ENCODE measurements at regions not wholly inside any gene's neighbourhood (a gene's known extent, or its start where the extent isn't known, plus 50 kb on each side); places are given as distances from the start of the nearest gene placed in this dataset.
"Not testable (repeated sequence)": the region's sequence is repeated elsewhere in the genome, so short reads cannot be mapped to it uniquely, and the experiment has no call there.

- Histone ChIP-seq H3K27ac (ENCODE audit: low read length) (no peak overlapping the region), H3K27me3 (ENCODE audit: low read depth, low read length) (no peaks in the 10 kb centered on the region), H3K4me1 (ENCODE audit: control insufficient read depth in 1 of 2, insufficient read depth in 2 of 2, low read length in 2 of 2) (no peaks in the 10 kb centered on the region), H3K36me3 (ENCODE audit: control insufficient read depth in 1 of 2, insufficient read depth in 2 of 2, low read length in 2 of 2) (no peaks in the 10 kb centered on the region), H3K4me3 (ENCODE audit: low read depth in 1 of 2, low read length in 2 of 2) (no peak overlapping the region), H3K9me3 (ENCODE audit: control insufficient read depth in 1 of 2, low read length in 2 of 2) (no peaks in the 10 kb centered on the region)
Observed at GRCh38 chr20:56710125-56710524, 81.0 kb downstream of the TFAP2C start.

DNA sequence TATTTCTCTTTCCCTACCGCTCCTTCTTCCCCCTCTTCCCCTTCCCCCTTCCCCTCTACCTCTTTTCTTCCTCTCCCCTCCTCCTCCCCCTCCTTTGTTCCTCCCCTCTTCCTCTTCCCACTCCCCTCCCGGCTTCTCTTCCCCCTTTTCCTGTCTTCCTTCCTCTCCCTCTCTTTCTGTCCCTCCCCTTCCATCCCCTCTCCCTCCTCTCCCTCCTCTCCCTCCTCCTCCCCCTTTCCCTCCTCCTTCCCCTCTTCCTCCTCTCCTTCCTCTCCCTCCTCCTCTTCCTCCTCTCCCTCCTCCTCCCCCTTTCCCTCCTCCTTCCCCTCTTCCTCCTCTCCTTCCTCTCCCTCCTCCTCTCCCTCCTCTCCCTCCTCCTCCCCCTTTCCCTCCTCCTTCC lies 81.5 kb downstream of the TFAP2C start:
- H3K27ac ChIP-seq (ENCODE audit: low read length); H3K36me3 ChIP-seq (ENCODE audit: control insufficient read depth in 1 of 2, insufficient read depth in 2 of 2, low read length in 2 of 2); H3K27me3 ChIP-seq (ENCODE audit: low read depth, low read length); H3K4me3 ChIP-seq (ENCODE audit: low read depth in 1 of 2, low read length in 2 of 2); H3K4me1 ChIP-seq (ENCODE audit: control insufficient read depth in 1 of 2, insufficient read depth in 2 of 2, low read length in 2 of 2); H3K9me3 ChIP-seq (ENCODE audit: control insufficient read depth in 1 of 2, low read length in 2 of 2): not testable (repeated sequence)

- no peaks in the 10 kb centered on the region for H3K27me3 ChIP-seq (ENCODE audit: low read depth, low read length)
- H3K9me3 ChIP-seq (ENCODE audit: control insufficient read depth in 1 of 2, low read length in 2 of 2) = no peaks in the 10 kb centered on the region
Observed at GRCh38 chr20:56711018-56711417, 81.9 kb downstream of the TFAP2C start.

DNA sequence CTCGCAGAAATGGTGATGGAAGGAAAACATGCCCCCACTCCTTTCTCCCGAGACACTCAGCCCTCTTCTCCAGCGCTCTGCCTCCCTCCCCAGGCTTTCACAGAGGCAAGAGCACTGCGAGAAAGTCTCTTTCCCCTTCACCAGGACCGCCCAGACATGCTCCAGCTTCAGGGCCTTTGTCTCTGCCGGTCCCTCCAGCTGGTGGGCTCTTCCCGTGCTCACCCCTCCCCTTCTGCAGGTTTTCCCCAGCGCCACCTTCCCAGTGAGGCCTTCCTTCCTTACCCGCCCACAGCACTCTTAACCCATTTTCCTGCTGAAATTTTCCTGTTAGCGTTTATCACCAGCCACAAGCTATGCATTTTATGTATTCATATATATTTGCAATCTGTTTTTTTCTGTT lies 86.2 kb downstream of the TFAP2C start:
- no peak overlapping the region for H3K4me3 ChIP-seq (ENCODE audit: low read depth in 1 of 2, low read length in 2 of 2)
- H3K27me3 ChIP-seq (ENCODE audit: low read depth, low read length) = no peaks in the 10 kb centered on the region
- no peaks in the 10 kb centered on the region for H3K36me3 ChIP-seq (ENCODE audit: control insufficient read depth in 1 of 2, insufficient read depth in 2 of 2, low read length in 2 of 2)
- H3K27ac ChIP-seq (ENCODE audit: low read length) = no peak overlapping the region
- no peaks in the 10 kb centered on the region for H3K4me1 ChIP-seq (ENCODE audit: control insufficient read depth in 1 of 2, insufficient read depth in 2 of 2, low read length in 2 of 2)
- no peaks in the 10 kb centered on the region for H3K9me3 ChIP-seq (ENCODE audit: control insufficient read depth in 1 of 2, low read length in 2 of 2)

More at GRCh38 chr20:56711018-56711417, 81.9 kb downstream of the TFAP2C start:
- no peaks in the 10 kb centered on the region for H3K4me1 ChIP-seq (ENCODE audit: control insufficient read depth in 1 of 2, insufficient read depth in 2 of 2, low read length in 2 of 2)
- no peak overlapping the region for H3K4me3 ChIP-seq (ENCODE audit: low read depth in 1 of 2, low read length in 2 of 2)
- no peak overlapping the region for H3K27ac ChIP-seq (ENCODE audit: low read length)
- H3K36me3 ChIP-seq (ENCODE audit: control insufficient read depth in 1 of 2, insufficient read depth in 2 of 2, low read length in 2 of 2) = no peaks in the 10 kb centered on the region

GRCh38 chr20:56715902-56716519 lies 86.9 kb downstream of the TFAP2C start:
- Histone ChIP-seq H3K4me1 (ENCODE audit: control insufficient read depth in 1 of 2, insufficient read depth in 2 of 2, low read length in 2 of 2) (no peaks in the 10 kb centered on the region), H3K27ac (ENCODE audit: low read length) (no peak overlapping the region), H3K9me3 (ENCODE audit: control insufficient read depth in 1 of 2, low read length in 2 of 2) (no peaks in the 10 kb centered on the region), H3K4me3 (ENCODE audit: low read depth in 1 of 2, low read length in 2 of 2) (no peak overlapping the region), H3K27me3 (ENCODE audit: low read depth, low read length) (no peaks in the 10 kb centered on the region), H3K36me3 (ENCODE audit: control insufficient read depth in 1 of 2, insufficient read depth in 2 of 2, low read length in 2 of 2) (no peaks in the 10 kb centered on the region)

DNA sequence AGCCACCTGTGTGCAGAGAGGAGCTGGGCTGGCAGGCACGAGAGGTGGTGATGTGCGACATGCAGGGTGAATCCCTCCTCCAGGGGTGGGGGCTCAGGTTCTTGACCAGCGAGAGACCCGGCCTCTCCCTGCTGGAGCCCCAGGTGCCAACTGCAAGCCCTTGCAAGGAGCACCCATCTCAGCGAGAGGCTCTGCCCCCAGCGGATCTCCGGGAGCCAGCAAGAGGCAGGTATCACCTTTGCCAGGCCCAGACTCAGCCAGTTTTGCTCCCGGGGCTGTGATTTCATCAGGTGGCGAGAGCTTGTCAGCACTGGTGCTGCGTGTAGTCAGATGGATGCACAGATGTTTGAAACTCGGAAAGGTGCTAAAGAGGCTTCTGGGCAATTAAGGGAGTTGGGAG lies 87.7 kb downstream of the TFAP2C start:
- H3K4me3 ChIP-seq (ENCODE audit: low read depth in 1 of 2, low read length in 2 of 2) = no peak overlapping the region
- no peaks in the 10 kb centered on the region for H3K4me1 ChIP-seq (ENCODE audit: control insufficient read depth in 1 of 2, insufficient read depth in 2 of 2, low read length in 2 of 2)
- H3K9me3 ChIP-seq (ENCODE audit: control insufficient read depth in 1 of 2, low read length in 2 of 2) = no peaks in the 10 kb centered on the region
- H3K36me3 ChIP-seq (ENCODE audit: control insufficient read depth in 1 of 2, insufficient read depth in 2 of 2, low read length in 2 of 2) = no peaks in the 10 kb centered on the region
- no peaks in the 10 kb centered on the region for H3K27me3 ChIP-seq (ENCODE audit: low read depth, low read length)
- no peak overlapping the region for H3K27ac ChIP-seq (ENCODE audit: low read length)

- Histone ChIP-seq H3K27ac (ENCODE audit: low read length) (no peak overlapping the region), H3K36me3 (ENCODE audit: control insufficient read depth in 1 of 2, insufficient read depth in 2 of 2, low read length in 2 of 2) (no peaks in the 10 kb centered on the region), H3K9me3 (ENCODE audit: control insufficient read depth in 1 of 2, low read length in 2 of 2) (no peaks in the 10 kb centered on the region), H3K27me3 (ENCODE audit: low read depth, low read length) (no peaks in the 10 kb centered on the region), H3K4me3 (ENCODE audit: low read depth in 1 of 2, low read length in 2 of 2) (no peak overlapping the region), H3K4me1 (ENCODE audit: control insufficient read depth in 1 of 2, insufficient read depth in 2 of 2, low read length in 2 of 2) (no peaks in the 10 kb centered on the region)
Observed at GRCh38 chr20:56718816-56719215, 89.7 kb downstream of the TFAP2C start.

DNA sequence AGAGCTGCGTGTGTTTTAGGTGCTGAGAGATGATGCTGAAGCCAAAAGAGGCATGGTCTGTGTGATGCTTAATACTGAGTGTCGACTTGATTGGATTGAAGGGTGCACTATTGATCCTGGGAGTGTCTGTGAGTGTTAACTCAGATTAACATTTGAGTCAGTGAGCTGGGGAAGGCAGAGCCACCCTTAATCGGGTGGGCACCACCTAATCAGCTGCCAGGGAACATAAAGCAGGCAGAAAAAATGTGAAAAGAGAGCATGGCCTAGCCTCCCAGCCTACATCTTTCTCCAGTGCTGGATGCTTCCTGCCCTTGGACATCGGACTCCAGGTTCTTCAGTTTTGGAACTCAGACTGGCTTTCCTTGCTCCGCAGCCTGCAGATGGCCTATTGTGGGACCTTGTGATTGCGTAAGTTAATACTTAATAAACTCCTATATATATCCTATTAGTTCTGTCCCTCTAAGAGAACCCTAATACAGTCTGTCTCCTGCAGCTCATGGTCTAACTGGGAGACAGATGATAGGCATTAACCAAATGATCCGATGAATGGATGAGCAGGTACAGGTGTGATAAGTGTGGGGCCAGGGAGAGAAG lies 91.6 kb downstream of the TFAP2C start:
- Histone ChIP-seq H3K27me3 (ENCODE audit: low read depth, low read length) (no peaks in the 10 kb centered on the region), H3K27ac (ENCODE audit: low read length) (no peak overlapping the region), H3K4me1 (ENCODE audit: control insufficient read depth in 1 of 2, insufficient read depth in 2 of 2, low read length in 2 of 2) (no peaks in the 10 kb centered on the region)

GRCh38 chr20:56722042-56722441 lies 92.9 kb downstream of the TFAP2C start:
- Histone ChIP-seq H3K9me3 (ENCODE audit: control insufficient read depth in 1 of 2, low read length in 2 of 2) (no peaks in the 10 kb centered on the region), H3K27ac (ENCODE audit: low read length) (no peak overlapping the region), H3K27me3 (ENCODE audit: low read depth, low read length) (no peaks in the 10 kb centered on the region), H3K4me1 (ENCODE audit: control insufficient read depth in 1 of 2, insufficient read depth in 2 of 2, low read length in 2 of 2) (no peaks in the 10 kb centered on the region), H3K36me3 (ENCODE audit: control insufficient read depth in 1 of 2, insufficient read depth in 2 of 2, low read length in 2 of 2) (no peaks in the 10 kb centered on the region), H3K4me3 (ENCODE audit: low read depth in 1 of 2, low read length in 2 of 2) (no peak overlapping the region)

More for the DNA sequence above, 91.6 kb downstream of the TFAP2C start:
- Histone ChIP-seq H3K9me3 (ENCODE audit: control insufficient read depth in 1 of 2, low read length in 2 of 2) (no peaks in the 10 kb centered on the region), H3K4me3 (ENCODE audit: low read depth in 1 of 2, low read length in 2 of 2) (no peak overlapping the region), H3K36me3 (ENCODE audit: control insufficient read depth in 1 of 2, insufficient read depth in 2 of 2, low read length in 2 of 2) (no peaks in the 10 kb centered on the region)

DNA sequence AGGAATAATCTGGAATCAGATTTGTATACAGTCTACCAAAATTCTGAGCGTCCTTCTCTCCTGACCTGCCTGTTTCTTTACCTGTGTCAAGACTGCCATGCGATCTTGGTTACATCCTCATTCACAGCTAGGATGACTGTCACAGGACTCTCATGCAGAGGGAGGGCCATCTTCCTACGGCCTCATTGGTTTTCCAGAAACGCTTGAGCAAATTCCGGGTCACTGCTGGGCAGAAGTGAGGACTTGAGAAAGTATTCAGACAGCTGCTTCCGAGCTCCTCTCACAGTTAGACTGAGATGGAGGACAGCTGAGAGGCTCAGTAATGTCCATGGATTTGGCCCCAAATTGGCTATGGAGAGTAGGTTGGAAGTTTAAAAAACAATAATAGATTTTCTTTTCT lies 94.2 kb downstream of the TFAP2C start:
- no peaks in the 10 kb centered on the region for H3K36me3 ChIP-seq (ENCODE audit: control insufficient read depth in 1 of 2, insufficient read depth in 2 of 2, low read length in 2 of 2)
- H3K9me3 ChIP-seq (ENCODE audit: control insufficient read depth in 1 of 2, low read length in 2 of 2) = no peaks in the 10 kb centered on the region
- no peak overlapping the region for H3K27ac ChIP-seq (ENCODE audit: low read length)
- no peaks in the 10 kb centered on the region for H3K4me1 ChIP-seq (ENCODE audit: control insufficient read depth in 1 of 2, insufficient read depth in 2 of 2, low read length in 2 of 2)
- no peak overlapping the region for H3K4me3 ChIP-seq (ENCODE audit: low read depth in 1 of 2, low read length in 2 of 2)
- H3K27me3 ChIP-seq (ENCODE audit: low read depth, low read length) = no peaks in the 10 kb centered on the region

- no peak overlapping the region for H3K27ac ChIP-seq (ENCODE audit: low read length)
- H3K9me3 ChIP-seq (ENCODE audit: control insufficient read depth in 1 of 2, low read length in 2 of 2) = no peaks in the 10 kb centered on the region
Observed at GRCh38 chr20:56724241-56724757, 95.2 kb downstream of the TFAP2C start.

GRCh38 chr20:56730003-56730402 lies 100.9 kb downstream of the TFAP2C start:
- Histone ChIP-seq H3K27ac (ENCODE audit: low read length) (no peak overlapping the region), H3K9me3 (ENCODE audit: control insufficient read depth in 1 of 2, low read length in 2 of 2) (no peaks in the 10 kb centered on the region), H3K27me3 (ENCODE audit: low read depth, low read length) (no peaks in the 10 kb centered on the region), H3K4me3 (ENCODE audit: low read depth in 1 of 2, low read length in 2 of 2) (no peak overlapping the region), H3K36me3 (ENCODE audit: control insufficient read depth in 1 of 2, insufficient read depth in 2 of 2, low read length in 2 of 2) (no peaks in the 10 kb centered on the region), H3K4me1 (ENCODE audit: control insufficient read depth in 1 of 2, insufficient read depth in 2 of 2, low read length in 2 of 2) (no peaks in the 10 kb centered on the region)

More at GRCh38 chr20:56724241-56724757, 95.2 kb downstream of the TFAP2C start:
- no peaks in the 10 kb centered on the region for H3K27me3 ChIP-seq (ENCODE audit: low read depth, low read length)
- no peak overlapping the region for H3K4me3 ChIP-seq (ENCODE audit: low read depth in 1 of 2, low read length in 2 of 2)
- no peaks in the 10 kb centered on the region for H3K36me3 ChIP-seq (ENCODE audit: control insufficient read depth in 1 of 2, insufficient read depth in 2 of 2, low read length in 2 of 2)
- H3K4me1 ChIP-seq (ENCODE audit: control insufficient read depth in 1 of 2, insufficient read depth in 2 of 2, low read length in 2 of 2) = no peaks in the 10 kb centered on the region

Measured in muscle layer of duodenum (tissue), 2 donors.